WTC11 (cell line): ENCODE measurements at regions not wholly inside any gene's neighbourhood (a gene's known extent, or its start where the extent isn't known, plus 50 kb on each side); places are given as distances from the start of the nearest gene placed in this dataset.

Source experiments
- ATAC-seq: fragments of 200-7000 bp; cut with Tn5 transposase; 2 replicates; pipeline ENCODE4 v1.10.0; 2021; ENCODE audit warnings: mild to moderate bottlenecking, moderate library complexity
- CTCF ChIA-PET: fragments of 300-600 bp; sonication (Branson Sonifier 250); formaldehyde crosslinking; loops from one replicate; lab custom pipeline; 2021; ENCODE audit warnings: antibody characterized with exemption; lab: Charles Lee
- POLR2A ChIA-PET: fragments of 350-600 bp; sonication (Branson Sonifier 250); formaldehyde crosslinking; loops from one replicate; lab custom pipeline; 2021; ENCODE audit warnings: antibody characterized with exemption; lab: Charles Lee
- DNase-seq: peaks from one replicate; pipeline ENCODE4 v3.0.0; 2021; ENCODE audit warnings: low spot score
- H3K27ac Mint-ChIP-seq: 2 replicates; pipeline ENCODE4 v1.8.0; 2021; ENCODE audit warnings: mixed read lengths
- H3K27me3 Mint-ChIP-seq: 2 replicates; pipeline ENCODE4 v1.8.0; 2021; ENCODE audit warnings: low read depth, mild to moderate bottlenecking, moderate library complexity, mixed read lengths
- H3K36me3 Mint-ChIP-seq: 2 replicates; pipeline ENCODE4 v1.8.0; 2021; ENCODE audit warnings: mixed read lengths
- H3K4me1 Mint-ChIP-seq: 2 replicates; pipeline ENCODE4 v1.8.0; 2022; ENCODE audit warnings: mixed read lengths
- H3K4me3 Mint-ChIP-seq: 2 replicates; pipeline ENCODE4 v1.8.0; 2021; ENCODE audit warnings: mild to moderate bottlenecking, moderate library complexity, mixed read lengths
- H3K9me3 Mint-ChIP-seq: 2 replicates; pipeline ENCODE4 v1.8.0; 2021; ENCODE audit warnings: mixed read lengths
- AFF4 ChIP-seq: sonication (generic); formaldehyde crosslinking; IDR thresholded peaks from 2 replicates; pipeline ENCODE4 v1.8.1; 2023; ENCODE audit warnings: mild to moderate bottlenecking, missing genetic modification reagents, borderline replicate concordance
- ATF3 ChIP-seq: sonication (generic); formaldehyde crosslinking; conservative IDR thresholded peaks from 2 replicates; pipeline ENCODE4 v1.8.1; 2022; ENCODE audit warnings: mild to moderate bottlenecking, missing genetic modification reagents
- ATF6 ChIP-seq: sonication (generic); formaldehyde crosslinking; IDR thresholded peaks from 2 replicates; pipeline ENCODE4 v1.8.1; 2023; ENCODE audit warnings: mild to moderate bottlenecking, missing genetic modification reagents
- CREB1 ChIP-seq: sonication (generic); formaldehyde crosslinking; IDR thresholded peaks from 2 replicates; pipeline ENCODE4 v1.8.0; 2023; ENCODE audit warnings: mild to moderate bottlenecking, missing genetic modification reagents
- CREM ChIP-seq: sonication (generic); formaldehyde crosslinking; IDR thresholded peaks from 2 replicates; pipeline ENCODE4 v1.8.1; 2022; ENCODE audit warnings: mild to moderate bottlenecking, missing genetic modification reagents, moderate library complexity
- ERG ChIP-seq: fragments of 250-450 bp; sonication (Bioruptor Pico); IDR thresholded peaks from 2 replicates; pipeline ENCODE4 v1.8.0; 2021; ENCODE audit warnings: mild to moderate bottlenecking
- MYBL2 ChIP-seq: sonication (generic); formaldehyde crosslinking; IDR thresholded peaks from 2 replicates; pipeline ENCODE4 v1.8.1; 2023; ENCODE audit warnings: mild to moderate bottlenecking, moderate library complexity, missing genetic modification reagents
- NFYB ChIP-seq: sonication (generic); formaldehyde crosslinking; conservative IDR thresholded peaks from 2 replicates; pipeline ENCODE4 v1.8.0; 2022; ENCODE audit warnings: low read depth, missing genetic modification reagents
- NR2C2 ChIP-seq: sonication (generic); formaldehyde crosslinking; IDR thresholded peaks from 2 replicates; pipeline ENCODE4 v1.8.0; 2022; ENCODE audit warnings: mild to moderate bottlenecking, missing genetic modification reagents
- OVOL2 ChIP-seq: fragments of 250-450 bp; sonication (Bioruptor Pico); IDR thresholded peaks from 2 replicates; pipeline ENCODE4 v1.9.0; 2021; ENCODE audit warnings: mild to moderate bottlenecking, borderline replicate concordance
- SMAD3 ChIP-seq: sonication (generic); formaldehyde crosslinking; IDR thresholded peaks from 2 replicates; pipeline ENCODE4 v1.8.0; 2022; ENCODE audit warnings: missing genetic modification reagents, mild to moderate bottlenecking, borderline replicate concordance
- STAT6 ChIP-seq: sonication (generic); formaldehyde crosslinking; conservative IDR thresholded peaks from 2 replicates; pipeline ENCODE4 v1.8.1; 2023; ENCODE audit warnings: mild to moderate bottlenecking, low read depth, missing genetic modification reagents, moderate library complexity
- TEAD1 ChIP-seq: sonication (generic); formaldehyde crosslinking; IDR thresholded peaks from 2 replicates; pipeline ENCODE4 v1.8.0; 2022; ENCODE audit warnings: mild to moderate bottlenecking, missing genetic modification reagents
- USF1 ChIP-seq: sonication (generic); formaldehyde crosslinking; IDR thresholded peaks from 2 replicates; pipeline ENCODE4 v1.8.0; 2022; ENCODE audit warnings: mild to moderate bottlenecking, missing genetic modification reagents
- USF2 ChIP-seq: sonication (generic); formaldehyde crosslinking; IDR thresholded peaks from 2 replicates; pipeline ENCODE4 v1.8.1; 2023; ENCODE audit warnings: mild to moderate bottlenecking, missing genetic modification reagents, moderate library complexity
- ZMAT4 ChIP-seq: fragments of 250-450 bp; sonication (Bioruptor Pico); IDR thresholded peaks from 2 replicates; pipeline ENCODE4 v1.9.0; 2021; ENCODE audit warnings: mild to moderate bottlenecking

- Mint-ChIP-seq H3K27ac (no peak overlapping the region), H3K27me3 (no peaks in the 10 kb centered on the region), H3K9me3 (peaks cover 11% of the 10 kb centered on the region; the same call in 1 of the 2 replicates), H3K4me3 (no peak overlapping the region), H3K4me1 (peaks cover 9% of the 10 kb centered on the region), H3K36me3 (no peaks in the 10 kb centered on the region; the same call in 1 of the 2 replicates)
- TF ChIP-seq CREM: no peak
- no peak for TF ChIP-seq ATF3
- TF ChIP-seq NR2C2 (CRISPR knock-in tag): no peak
- no peak for TF ChIP-seq AFF4 (CRISPR knock-in tag)
- TF ChIP-seq STAT6 (CRISPR knock-in tag): no peak
- no peak for TF ChIP-seq SMAD3 (CRISPR knock-in tag)
- TF ChIP-seq TEAD1 (CRISPR knock-in tag): no peak
- no peak for TF ChIP-seq MYBL2
- ATAC-seq (no peak), DNase-seq (no peak)
- ChIA-PET POLR2A (no interaction called here), CTCF (no interaction called here)
Measured at GRCh38 chr20:58004146-58004545, 224.3 kb downstream of the ANKRD60 start.

GRCh38 chr20:58003525-58003924, 224.9 kb downstream of the ANKRD60 start:
- ATAC-seq (no peak), DNase-seq (no peak)
- TF ChIP-seq NFYB (CRISPR knock-in tag): 0 out of 2 replicates have a peak, but pooled peaks have one; percentile 17
- TF ChIP-seq ATF6: no peak
- no peak for TF ChIP-seq TEAD1 (CRISPR knock-in tag)
- TF ChIP-seq USF1: peak; percentile 74
- no peak for TF ChIP-seq ERG (CRISPR knock-in tag)
- TF ChIP-seq OVOL2: no peak
- peak; percentile 86 for TF ChIP-seq USF2
- TF ChIP-seq CREB1 (CRISPR knock-in tag): no peak
- no peak for TF ChIP-seq ZMAT4 (CRISPR knock-in tag)
- Mint-ChIP-seq H3K36me3 (no peaks in the 10 kb centered on the region; the same call in 1 of the 2 replicates), H3K4me3 (no peak overlapping the region), H3K9me3 (peaks cover 11% of the 10 kb centered on the region; the same call in 1 of the 2 replicates), H3K4me1 (peaks cover 16% of the 10 kb centered on the region), H3K27ac (no peak overlapping the region), H3K27me3 (0 out of 2 replicates have a peak, but pooled peaks cover 2% of the 10 kb centered on the region)
- ChIA-PET CTCF (no interaction called here), POLR2A (no interaction called here)
